Left lung (tissue), 4 donors: ENCODE measurements at regions not wholly inside any gene's neighbourhood (a gene's known extent, or its start where the extent isn't known, plus 50 kb on each side); places are given as distances from the start of the nearest gene placed in this dataset.

Source experiments
- ATAC-seq: fragments of 200-7000 bp; cut with Tn5 transposase; one replicate; pipeline ENCODE4 v1.9.1; 2020; ENCODE audit warnings: moderate library complexity
- DNase-seq, 4 donors: peaks; one replicate each; pipeline ENCODE4 v3.0.0-alpha.2; 2013 to 2020
- H3K27ac ChIP-seq, 2 donors: fragments of 200-600 bp; sonication (generic) in 1 of 2; one replicate each; pipeline versions ENCODE4 v1.5.0 to v1.8.0; 2020 to 2021
- H3K27me3 ChIP-seq, 2 donors: fragments of 200-600 bp; sonication (generic) in 1 of 2; one replicate each; pipeline versions ENCODE4 v1.5.0 to v1.8.0; 2020 to 2021
- H3K36me3 ChIP-seq, 2 donors: fragments of 200-600 bp; sonication (generic) in 1 of 2; one replicate each; pipeline versions ENCODE4 v1.5.0 to v1.8.0; 2020 to 2021
- H3K4me1 ChIP-seq, 2 donors: fragments of 200-600 bp; one replicate each; pipeline ENCODE4 v1.8.0; 2021
- H3K4me3 ChIP-seq, 2 donors: fragments of 200-600 bp; sonication (generic) in 1 of 2; one replicate each; pipeline versions ENCODE4 v1.5.0 to v1.8.0; 2020 to 2021; ENCODE audit warnings: mild to moderate bottlenecking in 1 of 2
- H3K9me3 ChIP-seq, 2 donors: fragments of 200-600 bp; sonication (generic) in 1 of 2; one replicate each; pipeline versions ENCODE4 v1.5.0 to v1.8.0; 2020 to 2021
- CTCF ChIP-seq, 2 donors: fragments of 200-600 bp; sonication (generic) in 1 of 2; IDR thresholded peaks; one replicate each; pipeline versions ENCODE4 v1.5.0 to v1.8.0; 2021; ENCODE audit warnings: antibody characterized with exemption in 2 of 2
- intact Hi-C, 2 donors: fragments of 100-400 bp; cut with DNase I; formaldehyde crosslinking; loops; one replicate each; pipeline versions ENCODE4 v1.11.2 to v1.14.2; 2022
- donor health status: DM: no; HTN: yes; CAD: no.
- donor health status: DM: no; HTN: no; CAD: no.

- no peak overlapping the region for H3K27ac ChIP-seq
- intact Hi-C loops: no loop called here
- H3K9me3 ChIP-seq: no peaks in the 10 kb centered on the region
- no peaks in the 10 kb centered on the region for H3K36me3 ChIP-seq
- peak in 1 of 4 donors; percentile 27 for DNase-seq
- ATAC-seq: peak; percentile 44
- H3K27me3 ChIP-seq: no peaks in the 10 kb centered on the region
- no peak for TF ChIP-seq CTCF (IDR thresholded peaks at IDR 0.05)
- peaks cover 0 to 6% of the 10 kb centered on the region in 2 donors for H3K4me1 ChIP-seq
- H3K4me3 ChIP-seq: no peak overlapping the region
Observed at GRCh38 chr1:106680216-106680615, 376.3 kb upstream of the PRMT6 start.

GRCh38 chr1:106680776-106681344, 375.6 kb upstream of the PRMT6 start:
- H3K27ac ChIP-seq: no peak overlapping the region
- H3K27me3 ChIP-seq: no peaks in the 10 kb centered on the region
- peak; percentile 78 for ATAC-seq
- intact Hi-C loops: no loop called here
- H3K36me3 ChIP-seq: no peaks in the 10 kb centered on the region
- no peak overlapping the region for H3K4me3 ChIP-seq
- no peak for TF ChIP-seq CTCF (IDR thresholded peaks at IDR 0.05)
- peak in 1 of 4 donors; percentile 44 for DNase-seq
- H3K4me1 ChIP-seq: peaks cover 0 to 6% of the 10 kb centered on the region in 2 donors
- no peaks in the 10 kb centered on the region for H3K9me3 ChIP-seq

GRCh38 chr1:106681939-106682522, 374.4 kb upstream of the PRMT6 start:
- no peak for ATAC-seq
- Histone ChIP-seq H3K27ac (no peak overlapping the region), H3K4me3 (no peak overlapping the region), H3K27me3 (no peaks in the 10 kb centered on the region), H3K4me1 (no peaks in the 10 kb centered on the region), H3K9me3 (no peaks in the 10 kb centered on the region), H3K36me3 (no peaks in the 10 kb centered on the region)
- intact Hi-C loops: no loop called here
- TF ChIP-seq CTCF (IDR thresholded peaks at IDR 0.05): no peak
- DNase-seq: no peak

- H3K9me3 ChIP-seq: no peaks in the 10 kb centered on the region
- H3K27me3 ChIP-seq: no peaks in the 10 kb centered on the region
- no peak overlapping the region for H3K27ac ChIP-seq
- H3K4me1 ChIP-seq: no peaks in the 10 kb centered on the region
- no peak overlapping the region for H3K4me3 ChIP-seq
- no peak for ATAC-seq
- no peaks in the 10 kb centered on the region for H3K36me3 ChIP-seq
- TF ChIP-seq CTCF (IDR thresholded peaks at IDR 0.05): no peak
- intact Hi-C loops: no loop called here
- no peak for DNase-seq
Observed at GRCh38 chr1:106688446-106688845, 368.0 kb upstream of the PRMT6 start.

GRCh38 chr1:106698660-106699059, 357.8 kb upstream of the PRMT6 start:
- H3K4me3 ChIP-seq: no peak overlapping the region
- H3K36me3 ChIP-seq: no peaks in the 10 kb centered on the region
- H3K4me1 ChIP-seq: no peaks in the 10 kb centered on the region
- H3K9me3 ChIP-seq: peaks cover 0 to 1% of the 10 kb centered on the region in 2 donors
- TF ChIP-seq CTCF (IDR thresholded peaks at IDR 0.05): no peak
- no peak overlapping the region for H3K27ac ChIP-seq
- DNase-seq: no peak
- no peaks in the 10 kb centered on the region for H3K27me3 ChIP-seq
- intact Hi-C loops: no loop called here
- no peak for ATAC-seq
